ENCODE measurements at regions not wholly inside any gene's neighbourhood (a gene's known extent, or its start where the extent isn't known, plus 50 kb on each side); places are given as distances from the start of the nearest gene placed in this dataset.

GRCh38 chr17:83178533-83179304, 99.3 kb downstream of the METRNL start:
- Histone ChIP-seq H3K36me3 (ENCODE audit: control insufficient read depth, insufficient read depth, low read length) (peaks cover 3% of the 10 kb centered on the region), H3K27ac (ENCODE audit: low read depth, low read length) (no peak overlapping the region), H3K27me3 (ENCODE audit: control insufficient read depth, insufficient read depth, low read length) (no peaks in the 10 kb centered on the region), H3K4me3 (ENCODE audit: low read depth, low read length) (no peak overlapping the region), H3K9me3 (ENCODE audit: control insufficient read depth, insufficient read depth, low read length) (no peaks in the 10 kb centered on the region), H3K4me1 (ENCODE audit: control insufficient read depth, insufficient read depth, low read length) (peaks cover 33% of the 10 kb centered on the region)
- 68% methylated on average over 26 of the region's 29 CpGs for WGBS (ENCODE audit: insufficient coverage)
- DNase-seq (ENCODE audit: low read depth in 4 of 6, low spot score in 6 of 6): peak in 1 of 6 donors; percentile 51

- H3K9me3 ChIP-seq (ENCODE audit: control insufficient read depth, insufficient read depth, low read length): no peaks in the 10 kb centered on the region
- WGBS (ENCODE audit: insufficient coverage): 52% methylated on average over 12 of the region's 12 CpGs
- H3K36me3 ChIP-seq (ENCODE audit: control insufficient read depth, insufficient read depth, low read length): peaks cover 3% of the 10 kb centered on the region
- peak in 2 of 6 donors; percentile 47 to 60 for DNase-seq (ENCODE audit: low read depth in 4 of 6, low spot score in 6 of 6)
- H3K27ac ChIP-seq (ENCODE audit: low read depth, low read length): no peak overlapping the region
- H3K27me3 ChIP-seq (ENCODE audit: control insufficient read depth, insufficient read depth, low read length): no peaks in the 10 kb centered on the region
- H3K4me1 ChIP-seq (ENCODE audit: control insufficient read depth, insufficient read depth, low read length): peaks cover 37% of the 10 kb centered on the region
- no peak overlapping the region for H3K4me3 ChIP-seq (ENCODE audit: low read depth, low read length)
These were observed 100.0 kb downstream of the METRNL start for GRCh38 chr17:83179374-83179773.

GRCh38 chr17:83179811-83180210, 100.4 kb downstream of the METRNL start:
- no peak overlapping the region for H3K27ac ChIP-seq (ENCODE audit: low read depth, low read length)
- no peak for DNase-seq (ENCODE audit: low read depth in 4 of 6, low spot score in 6 of 6)
- H3K27me3 ChIP-seq (ENCODE audit: control insufficient read depth, insufficient read depth, low read length): no peaks in the 10 kb centered on the region
- H3K36me3 ChIP-seq (ENCODE audit: control insufficient read depth, insufficient read depth, low read length): peaks cover 3% of the 10 kb centered on the region
- H3K9me3 ChIP-seq (ENCODE audit: control insufficient read depth, insufficient read depth, low read length): no peaks in the 10 kb centered on the region
- H3K4me1 ChIP-seq (ENCODE audit: control insufficient read depth, insufficient read depth, low read length): peaks cover 33% of the 10 kb centered on the region
- H3K4me3 ChIP-seq (ENCODE audit: low read depth, low read length): no peak overlapping the region
- whole genome bisulfite sequencing (ENCODE audit: insufficient coverage): 93% methylated on average over 5 of the region's 9 CpGs

DNA sequence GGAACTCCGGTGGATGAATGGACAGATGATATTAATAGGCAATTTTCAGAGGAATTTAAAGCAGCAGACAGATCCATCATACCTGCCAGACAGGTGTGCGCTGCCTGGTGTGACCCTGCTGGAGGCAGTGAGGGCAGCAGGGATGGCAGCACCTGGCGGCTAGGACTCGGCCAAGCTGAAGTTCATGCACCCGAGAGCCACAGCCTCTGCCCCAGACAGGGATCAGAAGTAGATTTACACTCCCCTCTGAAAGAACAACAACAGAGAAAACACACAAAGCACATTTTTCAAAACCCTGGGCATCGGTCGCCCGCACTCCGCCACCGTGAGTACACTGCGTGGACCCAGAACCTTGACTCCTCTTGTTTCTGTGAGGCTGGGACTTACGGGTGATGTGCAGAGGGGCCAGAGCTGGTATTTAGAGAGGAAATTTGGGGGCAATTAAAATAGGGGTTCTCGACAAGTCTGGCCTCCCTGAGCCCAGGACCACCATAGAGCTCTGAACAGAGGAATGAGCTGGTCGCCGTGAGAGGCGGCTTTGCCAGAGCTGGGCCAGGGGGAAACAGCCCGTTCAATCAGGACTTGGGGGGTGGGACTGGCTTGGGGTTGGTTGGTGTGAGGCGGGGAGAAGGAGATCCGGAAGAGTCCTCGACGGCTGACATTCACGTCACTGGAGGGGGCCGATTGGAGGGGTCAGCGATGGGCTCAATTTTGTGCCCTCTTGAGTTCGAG, 101.0 kb downstream of the METRNL start:
- peaks cover 28% of the 10 kb centered on the region for H3K4me1 ChIP-seq (ENCODE audit: control insufficient read depth, insufficient read depth, low read length)
- no peak overlapping the region for H3K27ac ChIP-seq (ENCODE audit: low read depth, low read length)
- H3K9me3 ChIP-seq (ENCODE audit: control insufficient read depth, insufficient read depth, low read length): no peaks in the 10 kb centered on the region
- DNase-seq (ENCODE audit: low read depth in 4 of 6, low spot score in 6 of 6): no peak
- H3K27me3 ChIP-seq (ENCODE audit: control insufficient read depth, insufficient read depth, low read length): no peaks in the 10 kb centered on the region
- no peak overlapping the region for H3K4me3 ChIP-seq (ENCODE audit: low read depth, low read length)
- WGBS (ENCODE audit: insufficient coverage): 94% methylated on average over 23 of the region's 25 CpGs
- H3K36me3 ChIP-seq (ENCODE audit: control insufficient read depth, insufficient read depth, low read length): peaks cover 3% of the 10 kb centered on the region

DNA sequence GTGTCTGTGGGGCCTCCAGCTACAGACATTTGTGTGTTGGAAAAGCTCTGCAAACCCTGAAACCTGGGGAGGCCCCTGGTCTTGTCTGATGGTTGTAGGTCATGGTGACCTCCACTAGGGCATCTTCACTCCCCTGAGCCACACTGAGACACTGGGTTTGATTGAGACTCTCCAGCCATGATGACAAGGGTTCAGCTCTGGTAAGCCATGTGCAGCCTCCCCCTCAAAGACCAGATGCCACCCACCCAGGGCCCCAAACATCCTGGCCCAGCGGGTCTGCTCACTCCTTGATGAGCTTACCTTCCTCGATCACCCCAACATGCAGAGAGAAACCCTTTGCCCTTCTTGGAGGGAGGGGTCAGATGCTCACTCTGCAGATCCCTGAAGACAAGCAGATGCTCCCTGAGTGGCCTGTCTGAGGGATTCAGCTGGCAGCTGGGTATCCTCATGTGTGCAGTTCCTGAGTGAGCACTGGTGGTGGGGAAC, 101.6 kb downstream of the METRNL start:
- DNase-seq (ENCODE audit: low read depth in 4 of 6, low spot score in 6 of 6): no peak
- no CpG with 5 or more reads among the region's 2 CpGs for WGBS (ENCODE audit: insufficient coverage)
- H3K27me3 ChIP-seq (ENCODE audit: control insufficient read depth, insufficient read depth, low read length): no peaks in the 10 kb centered on the region

DNA sequence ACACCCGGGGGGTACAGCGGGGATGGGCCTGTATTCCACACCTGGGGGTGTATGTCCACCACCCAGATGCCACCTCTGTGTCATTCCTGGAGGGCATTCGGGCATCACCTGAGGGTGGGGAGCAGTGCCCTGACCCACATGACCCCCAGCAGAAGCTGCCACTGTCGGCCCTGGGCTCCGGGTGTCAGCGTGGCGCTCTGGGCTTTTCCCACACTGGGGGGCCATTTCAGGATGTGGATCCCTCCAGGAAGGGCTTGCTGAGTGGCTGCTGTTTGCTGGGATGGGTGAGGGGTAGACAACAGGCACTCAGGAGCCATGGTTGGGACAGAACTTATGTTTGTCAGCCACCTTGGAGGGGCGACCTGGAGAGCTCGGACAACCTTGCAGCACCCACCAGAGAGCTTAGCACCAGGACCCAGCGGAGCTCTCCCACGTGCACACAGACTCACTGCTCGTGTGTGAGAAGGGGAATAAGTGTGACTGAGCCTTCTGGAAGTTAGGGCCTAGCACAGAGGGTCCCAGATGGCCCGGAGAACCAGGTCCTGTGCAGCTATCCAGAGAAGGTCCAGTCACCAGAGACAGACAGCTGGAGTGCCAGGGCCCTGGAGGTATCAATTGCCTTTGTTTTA, 102.7 kb downstream of the METRNL start:
- Histone ChIP-seq H3K4me3 (ENCODE audit: low read depth, low read length) (no peak overlapping the region), H3K36me3 (ENCODE audit: control insufficient read depth, insufficient read depth, low read length) (peaks cover 3% of the 10 kb centered on the region), H3K27ac (ENCODE audit: low read depth, low read length) (no peak overlapping the region), H3K9me3 (ENCODE audit: control insufficient read depth, insufficient read depth, low read length) (no peaks in the 10 kb centered on the region), H3K27me3 (ENCODE audit: control insufficient read depth, insufficient read depth, low read length) (no peaks in the 10 kb centered on the region), H3K4me1 (ENCODE audit: control insufficient read depth, insufficient read depth, low read length) (peaks cover 29% of the 10 kb centered on the region)
- 89% methylated on average over 13 of the region's 13 CpGs for WGBS (ENCODE audit: insufficient coverage)
- DNase-seq (ENCODE audit: low read depth in 4 of 6, low spot score in 6 of 6): no peak

More for the DNA sequence above, 101.6 kb downstream of the METRNL start:
- Histone ChIP-seq H3K27ac (ENCODE audit: low read depth, low read length) (no peak overlapping the region), H3K9me3 (ENCODE audit: control insufficient read depth, insufficient read depth, low read length) (no peaks in the 10 kb centered on the region), H3K4me1 (ENCODE audit: control insufficient read depth, insufficient read depth, low read length) (peaks cover 26% of the 10 kb centered on the region), H3K36me3 (ENCODE audit: control insufficient read depth, insufficient read depth, low read length) (peaks cover 3% of the 10 kb centered on the region), H3K4me3 (ENCODE audit: low read depth, low read length) (no peak overlapping the region)

- Histone ChIP-seq H3K9me3 (ENCODE audit: control insufficient read depth, insufficient read depth, low read length) (no peaks in the 10 kb centered on the region), H3K27ac (ENCODE audit: low read depth, low read length) (no peak overlapping the region), H3K27me3 (ENCODE audit: control insufficient read depth, insufficient read depth, low read length) (no peaks in the 10 kb centered on the region), H3K4me1 (ENCODE audit: control insufficient read depth, insufficient read depth, low read length) (peaks cover 29% of the 10 kb centered on the region), H3K4me3 (ENCODE audit: low read depth, low read length) (no peak overlapping the region), H3K36me3 (ENCODE audit: control insufficient read depth, insufficient read depth, low read length) (peaks cover 3% of the 10 kb centered on the region)
- 83% methylated on average over 11 of the region's 14 CpGs for WGBS (ENCODE audit: insufficient coverage)
- DNase-seq (ENCODE audit: low read depth in 4 of 6, low spot score in 6 of 6): no peak
These were observed 103.3 kb downstream of the METRNL start for GRCh38 chr17:83182620-83183101.

GRCh38 chr17:83183145-83183948, 103.9 kb downstream of the METRNL start:
- Histone ChIP-seq H3K27me3 (ENCODE audit: control insufficient read depth, insufficient read depth, low read length) (no peaks in the 10 kb centered on the region), H3K4me1 (ENCODE audit: control insufficient read depth, insufficient read depth, low read length) (peaks cover 26% of the 10 kb centered on the region), H3K27ac (ENCODE audit: low read depth, low read length) (no peak overlapping the region), H3K9me3 (ENCODE audit: control insufficient read depth, insufficient read depth, low read length) (peaks cover 5% of the 10 kb centered on the region), H3K36me3 (ENCODE audit: control insufficient read depth, insufficient read depth, low read length) (no peaks in the 10 kb centered on the region), H3K4me3 (ENCODE audit: low read depth, low read length) (no peak overlapping the region)
- DNase-seq (ENCODE audit: low read depth in 4 of 6, low spot score in 6 of 6): peak in 1 of 6 donors; percentile 87
- WGBS (ENCODE audit: insufficient coverage): 80% methylated on average over 28 of the region's 28 CpGs

- Histone ChIP-seq H3K9me3 (ENCODE audit: control insufficient read depth, insufficient read depth, low read length) (peaks cover 5% of the 10 kb centered on the region), H3K4me1 (ENCODE audit: control insufficient read depth, insufficient read depth, low read length) (peaks cover 19% of the 10 kb centered on the region), H3K27ac (ENCODE audit: low read depth, low read length) (no peak overlapping the region), H3K36me3 (ENCODE audit: control insufficient read depth, insufficient read depth, low read length) (no peaks in the 10 kb centered on the region), H3K4me3 (ENCODE audit: low read depth, low read length) (no peak overlapping the region), H3K27me3 (ENCODE audit: control insufficient read depth, insufficient read depth, low read length) (no peaks in the 10 kb centered on the region)
- WGBS (ENCODE audit: insufficient coverage): 85% methylated on average over 13 of the region's 15 CpGs
- DNase-seq (ENCODE audit: low read depth in 4 of 6, low spot score in 6 of 6): peak in 1 of 6 donors; percentile 51
These were observed 104.6 kb downstream of the METRNL start for GRCh38 chr17:83183951-83184506.

Data from spinal cord (tissue), 9 donors.